Fibroblast of the aortic adventitia (primary cell): ENCODE measurements at regions not wholly inside any gene's neighbourhood (a gene's known extent, or its start where the extent isn't known, plus 50 kb on each side); places are given as distances from the start of the nearest gene placed in this dataset.

Source experiments
- DNase-seq: peaks from one replicate; pipeline ENCODE4 v3.0.0-alpha.2; 2010; ENCODE audit warnings: low read depth
- H3K4me3 ChIP-seq: 2 replicates; pipeline ENCODE4 v1.5.1; 2011; ENCODE audit warnings: low read depth, mild to moderate bottlenecking, control low read depth, low read length, moderate library complexity
- CTCF ChIP-seq: IDR thresholded peaks from 2 replicates; pipeline ENCODE4 v1.5.1; 2011; ENCODE audit warnings: mild to moderate bottlenecking, low read length, control low read depth, inconsistent platforms; ENCODE audit not compliant: insufficient read depth

GRCh38 chr15:57872281-57873030, 165.9 kb downstream of the POLR2M start:
- H3K4me3 ChIP-seq: no peak overlapping the region
- no peak for TF ChIP-seq CTCF
- DNase-seq: no peak

- peak; percentile 57 for DNase-seq
- H3K4me3 ChIP-seq: no peak overlapping the region
- TF ChIP-seq CTCF: no peak
These were observed 167.2 kb downstream of the POLR2M start for GRCh38 chr15:57873564-57874209.

- no peak for DNase-seq
- TF ChIP-seq CTCF: no peak
- no peak overlapping the region for H3K4me3 ChIP-seq
These were observed 168.8 kb downstream of the POLR2M start for GRCh38 chr15:57875347-57875746.

- DNase-seq: no peak
- no peak overlapping the region for H3K4me3 ChIP-seq
- TF ChIP-seq CTCF: no peak
These were observed 172.1 kb downstream of the POLR2M start for GRCh38 chr15:57878573-57878972.

- no peak overlapping the region for H3K4me3 ChIP-seq
- DNase-seq: no peak
- no peak for TF ChIP-seq CTCF
These were observed 174.8 kb downstream of the POLR2M start for GRCh38 chr15:57881361-57881760.

- no peak for TF ChIP-seq CTCF
- H3K4me3 ChIP-seq: no peak overlapping the region
- DNase-seq: no peak
These were observed 175.5 kb downstream of the POLR2M start for GRCh38 chr15:57881972-57882371.
